HG02840 (cell line): ENCODE measurements at regions not wholly inside any gene's neighbourhood (a gene's known extent, or its start where the extent isn't known, plus 50 kb on each side); places are given as distances from the start of the nearest gene placed in this dataset.

Experiments used
- ATAC-seq: cut with Tn5 transposase; IDR thresholded peaks from one replicate; pipeline ENCODE4 v1.9.1; 2021; ENCODE audit warnings: mild to moderate bottlenecking, moderate library complexity, moderate number of reproducible peaks; ENCODE audit not compliant: unreplicated experiment, low FRiP score

DNA sequence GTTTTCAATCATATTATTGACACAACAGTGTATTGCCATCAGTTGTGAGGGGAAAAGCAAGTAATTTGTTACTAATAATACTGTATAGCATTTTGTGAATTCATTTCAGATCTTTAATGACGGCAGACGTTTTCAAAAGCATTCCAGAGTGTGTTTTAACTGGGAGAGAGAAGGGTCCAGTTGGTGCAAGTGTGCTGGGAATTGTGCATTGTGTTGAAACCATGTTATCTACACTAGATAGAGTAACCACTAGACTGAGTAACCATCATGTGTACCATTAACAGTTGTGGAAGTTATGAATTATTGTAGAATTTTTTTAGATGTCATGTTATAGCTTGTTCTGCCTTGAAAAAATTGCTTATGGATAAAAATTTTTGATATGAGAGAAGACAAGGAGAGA lies 104.5 kb upstream of the VEGFC start:
- no peak for ATAC-seq

DNA sequence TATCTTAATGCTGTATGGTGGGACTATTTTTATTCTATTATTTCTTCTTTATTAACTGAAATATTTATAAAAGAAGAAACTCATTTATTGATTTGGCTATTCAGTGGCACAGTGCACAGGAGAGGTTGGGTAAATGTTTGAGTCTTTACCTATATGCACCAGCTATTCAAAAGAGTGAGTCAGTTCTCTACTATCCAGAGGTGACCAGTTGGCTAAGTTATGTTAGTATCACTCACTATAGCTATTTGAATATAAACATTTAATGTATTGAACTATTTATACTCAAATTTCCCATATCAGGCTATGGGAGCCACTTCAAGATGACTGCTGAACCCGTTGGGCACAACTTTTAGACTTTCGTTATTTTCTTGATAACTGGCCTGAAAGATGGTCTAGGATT lies 106.1 kb upstream of the VEGFC start:
- no peak for ATAC-seq

DNA sequence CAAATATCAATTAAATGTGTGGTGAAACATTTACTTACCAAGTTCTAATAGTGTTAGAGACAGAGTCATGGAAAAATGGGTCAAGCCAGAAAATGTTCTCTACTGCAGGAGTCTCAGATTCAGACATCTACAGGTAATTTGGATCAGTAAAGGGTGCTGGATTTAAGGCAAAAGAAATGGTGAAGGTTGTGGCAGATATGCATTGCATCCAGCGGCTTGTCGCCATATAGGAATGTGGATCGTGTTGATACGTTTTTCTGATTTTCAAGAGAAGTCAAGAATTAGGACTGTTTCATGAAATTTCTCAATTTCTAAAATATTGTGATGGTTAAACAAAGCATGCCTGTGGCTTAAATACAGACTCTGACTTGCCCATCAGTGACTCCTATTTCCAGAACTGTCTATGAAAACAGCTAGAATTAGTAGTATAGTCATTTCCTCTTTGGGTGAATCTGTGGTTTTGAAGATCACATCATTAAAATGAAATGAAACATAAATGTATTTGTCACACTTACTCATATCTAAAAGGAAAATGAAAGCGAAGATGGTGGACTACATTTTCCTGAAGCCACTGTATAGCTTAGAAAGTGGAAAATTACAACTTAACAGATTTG lies 110.1 kb upstream of the VEGFC start:
- ATAC-seq = peak; percentile 86

DNA sequence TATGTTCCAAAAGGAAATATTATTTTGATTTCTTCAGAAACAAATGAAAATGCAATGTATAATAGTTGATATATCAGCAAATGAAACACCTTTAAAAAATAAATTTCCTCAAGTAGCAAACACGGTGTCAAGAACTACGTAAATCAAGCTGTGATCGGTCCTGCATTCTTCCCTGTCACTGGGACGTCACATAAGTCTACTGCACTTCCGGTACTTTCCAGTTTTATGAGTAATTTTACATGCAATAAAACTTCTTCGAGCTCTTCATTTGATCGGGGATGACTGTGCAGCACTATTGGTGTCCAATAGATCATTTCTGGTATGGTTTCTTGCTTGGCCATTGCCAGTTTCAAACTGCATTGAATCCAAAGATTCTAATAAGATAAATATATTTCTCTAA lies 114.0 kb upstream of the VEGFC start:
- no peak for ATAC-seq

DNA sequence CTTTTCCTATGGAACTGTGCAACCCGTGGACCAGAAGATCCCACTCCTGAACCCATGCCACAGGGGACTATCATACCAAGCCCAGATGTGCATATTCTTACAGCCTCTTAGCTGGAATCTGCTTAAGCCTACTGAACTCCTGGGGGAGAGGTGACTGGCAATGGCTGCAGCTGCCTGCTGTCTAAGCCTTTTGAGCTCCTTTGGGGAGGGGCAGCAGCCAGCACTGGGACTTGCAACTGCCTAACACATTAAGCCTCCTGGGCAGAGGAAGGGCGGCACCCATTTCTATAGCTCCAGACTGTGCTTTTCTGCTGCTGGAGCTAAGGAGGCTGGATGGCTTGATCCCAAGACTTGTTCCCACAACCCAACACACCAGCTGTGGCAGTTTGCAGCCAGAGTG lies 117.9 kb upstream of the VEGFC start:
- ATAC-seq = no peak

DNA sequence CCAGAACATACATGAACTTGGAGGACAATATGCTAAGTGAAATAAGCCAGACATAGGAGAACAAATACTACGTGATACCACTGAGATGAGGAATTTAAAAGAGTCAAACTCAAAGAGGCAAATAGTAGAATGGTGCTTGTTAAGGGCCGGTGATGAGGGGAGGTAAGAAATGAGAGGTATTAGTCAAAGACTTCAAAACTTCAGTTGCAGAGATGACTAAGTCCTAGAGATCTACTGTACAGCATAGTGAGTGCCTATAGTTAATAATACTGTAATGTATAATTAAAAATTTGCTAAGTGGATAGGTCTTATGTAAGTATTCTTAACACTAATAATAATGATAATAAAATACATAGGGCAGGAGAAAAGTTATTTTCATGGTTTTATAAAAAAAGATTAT lies 126.9 kb upstream of the VEGFC start:
- no peak for ATAC-seq

DNA sequence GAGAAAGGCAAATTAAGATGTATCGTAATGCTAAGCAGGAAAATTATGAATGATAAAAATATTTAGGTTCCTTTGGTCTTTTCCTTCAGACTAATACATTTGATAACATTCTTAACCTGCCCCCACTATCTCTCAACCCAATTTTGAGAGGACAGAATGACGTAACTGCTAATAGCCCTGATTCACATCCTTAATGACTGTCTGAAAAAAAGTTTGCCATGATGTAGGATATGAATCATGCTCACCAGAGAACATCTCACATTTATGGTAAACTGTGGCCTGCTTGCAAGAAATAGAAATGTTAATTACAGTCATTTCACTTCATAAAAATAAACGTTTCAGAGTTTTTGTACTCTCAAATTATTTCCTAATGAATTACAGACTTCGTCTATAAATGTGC lies 128.0 kb upstream of the VEGFC start:
- no peak for ATAC-seq

DNA sequence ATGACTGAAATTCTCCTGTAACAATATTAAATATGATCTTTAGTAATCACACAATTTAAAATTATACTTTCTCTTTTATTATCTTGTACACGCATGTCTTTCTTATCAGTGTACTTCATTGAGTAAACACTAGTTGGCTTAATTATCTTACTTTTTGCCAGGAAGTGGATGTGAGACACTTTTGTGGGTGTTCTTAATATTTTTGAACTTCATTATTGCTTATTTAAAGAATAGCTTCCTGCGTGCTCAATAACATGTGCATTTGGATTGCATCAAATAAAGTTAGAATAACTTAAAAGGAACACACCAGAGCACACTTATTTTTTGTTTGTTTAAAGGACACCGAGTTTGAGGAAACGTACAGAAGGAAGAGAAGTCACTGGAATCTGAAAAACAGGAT lies 128.5 kb upstream of the VEGFC start:
- no peak for ATAC-seq

DNA sequence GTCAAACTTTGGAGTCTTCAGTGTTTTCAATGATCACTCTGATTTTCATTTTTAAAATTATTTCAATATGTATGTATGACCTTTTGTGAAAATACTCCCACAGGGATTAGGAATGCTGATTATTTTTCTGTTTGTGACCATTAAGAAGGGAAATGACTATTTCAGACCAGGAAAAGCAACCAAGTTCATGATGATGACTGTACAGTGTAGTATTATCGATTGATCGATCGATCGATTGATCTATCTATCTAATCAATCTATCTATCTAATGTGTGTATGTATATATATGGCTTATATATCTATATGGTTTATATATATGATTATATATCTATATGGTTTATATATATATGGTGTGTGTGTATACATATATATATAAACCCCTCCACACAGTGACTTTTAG lies 131.5 kb upstream of the VEGFC start:
- ATAC-seq = no peak

DNA sequence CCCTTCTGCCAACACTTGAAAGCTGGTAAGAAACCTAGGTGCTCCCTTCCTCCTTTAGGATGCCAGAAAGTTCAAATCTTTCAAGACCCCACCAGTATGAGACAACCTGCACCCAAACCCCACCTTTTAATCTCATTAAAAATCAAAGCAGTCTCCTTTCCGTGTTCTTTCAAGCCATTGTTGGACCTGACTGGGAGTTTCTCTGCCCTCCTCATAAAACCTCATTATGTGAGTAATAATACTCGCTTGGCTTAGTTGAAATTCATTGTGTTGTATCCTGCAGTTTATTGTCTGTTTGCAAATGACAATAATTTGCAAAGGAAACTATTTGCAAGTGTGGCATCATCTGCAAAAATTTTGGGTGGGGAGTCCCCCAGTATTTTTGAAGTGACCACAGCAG lies 133.2 kb upstream of the VEGFC start:
- ATAC-seq = no peak

DNA sequence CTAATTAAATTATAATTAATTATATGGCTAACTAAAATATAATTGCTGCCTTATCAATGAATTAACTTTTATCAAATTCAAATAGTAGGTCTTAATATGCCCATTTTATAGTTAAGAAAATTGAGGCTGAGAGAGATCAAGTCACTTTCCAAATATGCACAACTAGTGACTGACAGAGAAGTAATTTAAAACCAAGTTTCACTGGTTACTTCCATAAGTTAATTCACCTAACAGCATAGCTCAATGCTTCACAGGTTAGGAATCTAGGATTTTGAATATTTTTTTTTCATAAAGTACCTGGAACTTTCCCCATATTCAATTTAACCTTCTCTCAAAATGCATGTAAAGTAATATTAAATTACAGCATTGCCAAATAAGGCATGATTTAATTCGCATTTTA lies 134.4 kb upstream of the VEGFC start:
- ATAC-seq = no peak

DNA sequence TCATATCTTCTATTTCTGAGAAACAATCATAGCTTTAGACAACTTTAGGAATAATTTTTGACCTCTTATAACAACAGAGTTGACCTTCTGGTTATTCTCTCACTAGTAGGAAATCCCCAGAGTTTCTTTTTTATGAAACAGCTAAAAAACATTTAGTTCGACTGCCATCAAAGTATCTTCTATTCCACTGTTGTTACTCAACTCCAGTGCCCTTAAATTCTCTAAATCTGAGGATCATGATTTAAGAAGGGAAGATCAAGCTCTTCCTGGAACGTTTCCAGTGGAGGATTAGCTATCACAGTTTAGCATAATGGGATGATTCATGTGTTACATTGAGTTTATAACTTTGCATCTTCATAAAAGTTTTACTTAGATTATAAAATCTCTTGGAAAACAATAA lies 134.9 kb upstream of the VEGFC start:
- no peak for ATAC-seq

DNA sequence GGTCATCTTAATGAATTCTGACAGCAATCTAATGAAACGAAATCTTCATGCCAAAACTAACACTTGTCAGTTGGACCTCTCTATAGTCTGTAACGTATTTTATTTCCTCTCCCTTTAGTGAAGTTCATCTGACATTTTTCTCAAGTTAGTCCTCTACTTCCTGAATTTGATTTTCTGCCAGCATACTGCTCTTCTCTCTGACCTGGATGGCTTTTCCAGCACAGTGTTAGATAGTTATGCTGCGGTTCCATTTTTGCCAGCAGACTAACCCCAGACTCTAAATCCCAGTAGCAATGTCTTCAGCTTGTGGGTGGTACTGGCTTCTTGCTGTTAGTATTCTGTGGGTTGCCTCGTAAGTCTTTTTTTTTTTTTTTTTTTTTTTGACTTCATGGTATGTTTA lies 146.7 kb upstream of the VEGFC start:
- ATAC-seq = no peak

DNA sequence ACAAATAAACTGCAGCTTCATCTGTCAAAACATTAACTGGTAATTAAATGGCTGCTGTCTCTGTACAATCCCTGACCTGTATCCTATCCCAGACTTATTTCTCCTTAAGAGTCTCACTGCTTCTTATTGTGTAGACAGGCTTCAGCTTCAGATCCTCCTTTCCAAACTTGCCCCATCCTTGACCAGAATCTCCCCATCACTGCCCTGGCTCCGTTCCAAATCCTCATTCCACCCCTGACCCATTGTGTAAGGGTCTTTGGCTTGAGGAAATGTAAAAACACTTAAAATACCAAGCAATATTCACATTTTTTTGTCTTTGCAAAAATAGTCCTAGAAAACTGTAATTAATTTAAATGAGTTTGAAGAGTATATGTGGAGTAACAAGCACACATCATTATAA lies 152.6 kb upstream of the VEGFC start:
- no peak for ATAC-seq

DNA sequence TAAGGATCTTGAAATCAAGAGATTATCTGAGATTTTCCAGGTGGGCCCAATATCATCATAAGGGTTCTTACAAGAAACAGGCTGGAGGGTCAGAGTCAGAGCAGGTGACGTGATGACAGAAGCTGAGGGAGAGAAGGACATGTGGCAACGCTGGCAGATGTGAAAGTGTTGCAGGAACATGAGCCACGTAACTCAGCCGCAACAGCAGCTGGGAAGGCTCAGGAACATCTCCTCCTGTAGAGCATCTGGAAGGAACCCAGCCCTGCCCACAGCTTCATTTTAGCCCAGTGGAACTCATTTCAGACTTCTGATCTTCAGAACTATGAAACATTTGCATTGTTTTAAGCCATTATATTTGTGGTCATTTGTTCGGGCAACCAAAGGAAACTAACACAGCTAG lies 156.3 kb upstream of the VEGFC start:
- no peak for ATAC-seq

DNA sequence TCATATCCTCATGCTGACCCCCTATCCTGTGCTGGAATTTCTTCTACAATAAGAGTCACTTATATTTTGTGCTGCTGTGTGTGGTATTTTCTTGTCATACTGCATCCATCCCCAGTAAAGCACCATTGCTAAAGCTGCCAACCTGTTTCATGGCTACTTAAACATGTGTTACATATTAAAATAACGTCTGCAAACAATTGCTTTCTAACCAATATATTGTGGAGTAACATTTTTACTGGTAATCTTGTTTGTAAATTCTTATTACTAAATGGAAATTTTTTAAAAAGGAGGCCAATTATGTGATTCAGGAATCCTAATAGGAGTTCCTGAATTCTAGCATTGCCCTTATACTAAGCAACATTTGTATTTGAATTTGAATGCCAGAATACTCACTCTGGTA lies 160.3 kb upstream of the VEGFC start:
- no peak for ATAC-seq

DNA sequence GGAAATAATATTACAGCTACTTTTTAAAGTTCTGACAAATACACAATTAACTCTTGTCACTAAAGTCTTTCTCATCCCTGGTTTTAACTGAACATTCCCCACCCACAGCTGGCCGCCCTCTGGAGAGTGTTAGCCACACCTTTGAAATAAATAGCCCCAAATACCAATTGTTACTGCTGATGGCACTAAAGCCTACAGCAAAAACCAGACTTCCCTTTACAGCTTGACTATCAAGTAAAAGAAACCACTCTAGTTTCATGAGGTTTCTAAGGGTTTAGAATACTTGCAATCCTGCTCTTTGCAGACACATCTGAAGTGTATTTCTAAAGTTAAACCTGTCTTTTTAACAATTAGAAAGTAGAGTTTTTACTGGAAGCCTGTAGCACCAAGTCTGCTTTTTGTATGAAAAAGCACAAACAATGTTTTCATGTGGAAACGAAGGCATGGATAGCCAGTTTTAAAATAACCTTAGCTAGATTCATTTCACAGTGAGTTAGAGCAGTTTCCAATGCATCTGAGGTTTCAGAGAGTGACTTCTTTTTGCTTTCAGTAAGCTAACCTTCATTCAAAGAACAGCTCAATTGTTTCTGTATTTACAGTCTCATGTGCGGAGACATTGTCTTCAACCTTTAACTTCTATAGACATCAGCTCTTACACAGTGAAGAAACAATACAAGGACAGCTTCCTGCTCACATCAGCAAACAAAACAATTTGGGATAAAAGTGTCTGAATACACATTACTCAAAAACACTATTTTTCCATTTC lies 164.8 kb upstream of the VEGFC start:
- no peak for ATAC-seq

DNA sequence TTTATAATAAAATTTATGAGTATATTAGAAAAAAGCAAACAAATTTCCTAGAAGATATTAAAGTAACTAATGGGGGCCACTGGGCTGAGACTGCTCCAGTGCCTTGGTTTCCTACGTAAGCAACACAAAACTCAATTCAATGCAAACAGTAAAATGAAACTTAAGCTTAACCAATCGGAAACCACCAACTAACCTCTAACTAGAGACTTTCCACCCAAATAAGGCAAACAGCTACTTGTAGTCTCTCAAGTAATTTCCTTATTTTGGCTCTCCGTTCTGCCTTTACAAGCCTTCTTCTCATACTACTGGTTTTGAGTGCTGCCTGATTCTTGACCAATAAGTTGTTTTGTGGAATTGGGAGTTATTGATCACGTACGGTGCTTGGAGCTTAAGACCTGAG lies 167.3 kb upstream of the VEGFC start:
- no peak for ATAC-seq

DNA sequence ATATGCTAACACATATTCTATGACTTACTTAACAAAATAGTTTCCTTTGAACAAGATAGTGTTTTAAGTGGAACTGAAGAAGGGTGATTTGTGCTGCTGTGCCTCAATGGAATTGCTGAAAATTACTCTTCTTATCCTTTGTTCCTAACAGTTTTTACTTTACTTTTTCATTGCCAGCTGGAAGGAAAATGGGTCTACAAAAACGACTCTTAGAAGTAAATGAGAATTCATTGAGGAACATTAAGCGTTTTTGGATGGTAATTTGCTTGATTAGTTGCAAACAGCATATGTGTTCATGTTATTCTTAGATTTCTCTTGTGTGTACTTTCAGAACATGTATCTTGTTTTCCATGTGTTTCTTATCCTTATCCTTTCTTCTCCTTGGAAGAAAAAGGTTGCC lies 170.4 kb upstream of the VEGFC start:
- no peak for ATAC-seq

DNA sequence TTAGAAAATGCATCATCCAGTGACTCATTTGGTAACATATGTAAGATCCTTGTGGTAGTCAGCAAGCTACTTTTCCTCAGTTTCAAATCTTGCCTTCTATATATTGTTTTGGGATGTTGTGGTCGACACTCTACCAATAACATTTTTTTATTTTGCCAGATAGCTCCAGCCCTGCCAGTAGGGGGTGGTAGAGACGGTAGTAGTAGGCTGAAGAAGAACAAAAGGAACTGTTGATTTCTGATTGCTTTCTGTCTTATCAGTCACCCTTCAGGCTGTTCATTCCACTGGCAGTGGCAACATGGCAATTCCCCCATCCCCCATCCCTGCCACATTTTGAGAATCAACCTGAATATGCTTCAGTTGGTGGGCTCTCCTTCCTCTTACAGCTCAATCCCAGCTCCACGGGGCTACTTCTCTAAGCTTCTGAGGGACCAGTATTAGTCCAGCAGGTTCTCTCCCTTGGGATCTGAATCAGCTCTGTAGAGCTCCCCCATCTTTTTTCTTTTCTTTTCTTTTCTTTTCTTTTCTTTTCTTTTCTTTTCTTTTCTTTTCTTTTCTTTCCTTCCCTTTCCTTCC lies 171.5 kb upstream of the VEGFC start:
- ATAC-seq = no peak

DNA sequence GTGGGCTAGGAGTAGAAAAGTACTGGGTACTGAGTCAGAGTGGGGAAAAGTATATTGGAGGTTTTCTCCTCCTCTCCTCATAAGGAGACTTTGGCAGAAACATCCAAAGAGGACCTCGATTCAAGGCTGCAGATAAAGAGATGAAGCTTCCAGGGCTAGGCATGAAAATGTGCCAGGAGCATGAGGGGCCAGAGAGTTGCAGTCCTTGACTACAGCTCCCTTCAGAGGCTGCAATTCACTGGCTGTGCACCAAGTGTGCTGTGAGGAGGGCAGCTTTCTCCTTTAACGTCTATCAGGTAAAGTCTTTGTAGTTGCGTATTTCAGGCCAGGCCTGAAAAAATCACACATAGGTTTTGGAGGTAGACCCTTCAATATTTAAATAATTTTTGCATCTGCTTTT lies 174.9 kb upstream of the VEGFC start:
- ATAC-seq = no peak

DNA sequence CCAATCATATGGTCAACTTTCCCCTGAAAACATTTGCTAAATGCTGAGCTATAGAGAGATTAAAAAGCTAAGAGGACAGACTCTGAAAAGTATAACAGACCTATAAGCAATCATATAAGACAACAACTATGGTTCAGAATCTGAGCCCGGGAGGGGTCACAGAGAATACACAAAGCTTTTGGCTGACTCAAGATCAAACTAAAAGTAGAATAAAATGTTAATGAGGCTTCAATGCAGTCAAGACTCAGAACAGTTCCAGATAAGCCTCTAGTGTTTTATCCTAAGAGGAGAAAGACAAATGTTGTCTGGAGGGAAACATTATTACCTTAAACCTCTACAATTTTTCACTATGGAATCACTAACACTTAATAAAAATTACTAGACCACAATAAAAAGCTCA lies 175.4 kb upstream of the VEGFC start:
- no peak for ATAC-seq
